HCEC 1CT (cell line): ENCODE measurements at regions not wholly inside any gene's neighbourhood (a gene's known extent, or its start where the extent isn't known, plus 50 kb on each side); places are given as distances from the start of the nearest gene placed in this dataset.

Experiments
- DNase-seq: peaks from one replicate; pipeline ENCODE4 v3.0.0-alpha.2; 2017

GRCh38 chr17:59451706-59452105 lies 113.7 kb upstream of the DHX40 start:
- DNase-seq, result peak; percentile 85

- no peak for DNase-seq
Measured at GRCh38 chr17:59454633-59455105, 110.7 kb upstream of the DHX40 start.

GRCh38 chr17:59456428-59456827 lies 109.0 kb upstream of the DHX40 start:
- no peak for DNase-seq

GRCh38 chr17:59456923-59457615 lies 108.3 kb upstream of the DHX40 start:
- DNase-seq, result no peak

GRCh38 chr17:59462385-59462784 lies 103.0 kb upstream of the DHX40 start:
- no peak for DNase-seq

- DNase-seq, result no peak
Measured at GRCh38 chr17:59464246-59464645, 101.2 kb upstream of the DHX40 start.

- no peak for DNase-seq
Measured at GRCh38 chr17:59465949-59466307, 99.5 kb upstream of the DHX40 start.

GRCh38 chr17:59466946-59467801 lies 98.2 kb upstream of the DHX40 start:
- DNase-seq, result no peak

- DNase-seq, result no peak
Measured at GRCh38 chr17:59469786-59470485, 95.5 kb upstream of the DHX40 start.

- DNase-seq, result no peak
Measured at GRCh38 chr17:59470624-59471297, 94.6 kb upstream of the DHX40 start.

- DNase-seq, result no peak
Measured at GRCh38 chr17:59476413-59476812, 89.0 kb upstream of the DHX40 start.

GRCh38 chr17:59479141-59479540 lies 86.3 kb upstream of the DHX40 start:
- no peak for DNase-seq

GRCh38 chr17:59483860-59484259 lies 81.5 kb upstream of the DHX40 start:
- no peak for DNase-seq

GRCh38 chr17:59485015-59485414 lies 80.4 kb upstream of the DHX40 start:
- no peak for DNase-seq

GRCh38 chr17:59485946-59486345 lies 79.5 kb upstream of the DHX40 start:
- no peak for DNase-seq

- no peak for DNase-seq
Measured at GRCh38 chr17:59487161-59487873, 78.1 kb upstream of the DHX40 start.

- no peak for DNase-seq
Measured at GRCh38 chr17:59488805-59489204, 76.6 kb upstream of the DHX40 start.

GRCh38 chr17:59490216-59490615 lies 75.2 kb upstream of the DHX40 start:
- no peak for DNase-seq

GRCh38 chr17:59491353-59492090 lies 73.9 kb upstream of the DHX40 start:
- DNase-seq, result no peak

- DNase-seq, result no peak
Measured at GRCh38 chr17:59492091-59492451, 73.3 kb upstream of the DHX40 start.

GRCh38 chr17:59493867-59494266 lies 71.5 kb upstream of the DHX40 start:
- no peak for DNase-seq
